Smooth muscle cell of the brain vasculature (primary cell): ENCODE measurements at regions not wholly inside any gene's neighbourhood (a gene's known extent, or its start where the extent isn't known, plus 50 kb on each side); places are given as distances from the start of the nearest gene placed in this dataset.

ENCODE experiments used
- DNase-seq: peaks from one replicate; pipeline ENCODE4 v3.0.0-alpha.2; 2012; ENCODE audit warnings: low read depth, low spot score

DNA sequence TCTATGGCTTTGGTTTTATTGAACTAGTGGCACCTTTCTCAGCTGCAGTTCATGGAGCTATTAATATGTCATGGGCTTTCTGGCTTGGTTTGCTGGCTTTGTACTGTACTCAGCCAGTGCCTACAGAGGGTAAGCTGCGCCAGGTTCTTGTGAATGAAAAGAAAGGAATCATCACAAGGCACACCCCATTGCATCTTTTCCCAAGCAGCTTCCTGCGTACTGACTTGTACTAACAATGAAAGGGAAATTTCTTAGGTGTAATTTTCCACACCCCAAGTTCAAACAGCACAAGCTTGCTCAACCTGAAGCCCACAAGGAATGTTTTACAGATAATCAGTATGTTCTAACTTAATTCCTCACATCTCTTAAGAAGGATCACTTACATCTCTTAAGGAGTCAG lies 78.0 kb upstream of the TNFSF18 start:
- DNase-seq = no peak

DNA sequence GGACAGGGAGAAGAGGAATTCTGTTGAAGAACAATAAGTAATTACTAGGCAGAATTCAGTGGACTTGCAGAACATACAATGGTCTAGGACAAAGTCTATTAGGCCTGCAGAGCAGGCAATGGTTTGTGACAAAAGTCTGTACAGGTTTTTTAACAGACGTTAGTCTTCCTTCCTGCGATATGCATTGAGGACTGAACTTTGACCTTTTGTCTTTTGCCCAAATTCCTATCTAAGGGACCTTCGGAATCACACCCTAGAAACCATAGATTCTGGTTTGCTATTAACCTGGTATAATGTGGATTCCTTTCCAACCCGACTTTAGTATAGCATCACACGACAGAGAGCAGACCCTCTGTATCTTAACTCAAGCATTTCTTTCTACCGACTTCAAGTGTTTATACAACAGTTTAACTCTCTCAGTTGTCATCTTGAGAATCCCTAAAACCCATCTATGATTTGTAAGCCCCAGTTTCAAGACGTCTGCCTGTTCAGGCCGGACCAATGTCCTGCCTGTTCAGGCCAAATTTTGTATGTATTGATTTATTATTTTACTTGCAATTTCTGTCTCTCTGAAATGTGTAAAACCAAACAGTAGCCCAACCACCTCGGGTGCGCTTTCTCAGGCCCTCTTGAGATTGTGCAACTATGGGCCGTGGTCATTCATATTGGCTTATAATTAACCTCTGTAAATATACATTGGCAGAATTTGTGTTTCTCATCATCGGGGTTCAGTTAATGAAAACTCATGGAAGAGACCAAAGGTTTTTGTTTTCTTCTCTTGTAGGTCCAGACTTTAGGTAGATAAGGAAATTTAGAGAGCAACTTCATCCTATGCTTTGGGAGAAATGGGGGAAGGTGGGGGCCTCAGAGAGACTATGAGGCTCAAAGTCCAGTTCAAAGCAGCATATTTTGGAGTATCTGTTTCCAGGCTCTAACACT lies 76.9 kb upstream of the TNFSF18 start:
- DNase-seq = no peak

DNA sequence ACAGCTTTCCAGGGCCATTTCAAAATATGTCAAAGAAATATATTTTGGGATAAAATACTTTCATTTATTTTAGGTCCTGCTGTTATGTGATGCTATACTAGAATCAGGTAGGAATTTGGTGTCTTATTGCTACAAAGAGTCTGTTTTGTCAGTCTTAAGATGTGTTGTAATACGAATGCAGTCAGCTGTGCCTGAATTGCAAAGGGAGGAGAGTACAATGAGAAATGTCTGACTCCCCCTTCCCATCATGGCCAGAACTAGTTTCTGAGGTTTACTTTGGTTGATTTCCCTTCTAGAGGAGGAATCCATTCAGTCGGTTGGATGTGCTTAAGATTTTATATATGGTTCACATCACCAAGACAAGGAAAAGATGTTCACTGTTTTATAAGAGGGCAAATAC lies 75.7 kb upstream of the TNFSF18 start:
- DNase-seq = no peak

DNA sequence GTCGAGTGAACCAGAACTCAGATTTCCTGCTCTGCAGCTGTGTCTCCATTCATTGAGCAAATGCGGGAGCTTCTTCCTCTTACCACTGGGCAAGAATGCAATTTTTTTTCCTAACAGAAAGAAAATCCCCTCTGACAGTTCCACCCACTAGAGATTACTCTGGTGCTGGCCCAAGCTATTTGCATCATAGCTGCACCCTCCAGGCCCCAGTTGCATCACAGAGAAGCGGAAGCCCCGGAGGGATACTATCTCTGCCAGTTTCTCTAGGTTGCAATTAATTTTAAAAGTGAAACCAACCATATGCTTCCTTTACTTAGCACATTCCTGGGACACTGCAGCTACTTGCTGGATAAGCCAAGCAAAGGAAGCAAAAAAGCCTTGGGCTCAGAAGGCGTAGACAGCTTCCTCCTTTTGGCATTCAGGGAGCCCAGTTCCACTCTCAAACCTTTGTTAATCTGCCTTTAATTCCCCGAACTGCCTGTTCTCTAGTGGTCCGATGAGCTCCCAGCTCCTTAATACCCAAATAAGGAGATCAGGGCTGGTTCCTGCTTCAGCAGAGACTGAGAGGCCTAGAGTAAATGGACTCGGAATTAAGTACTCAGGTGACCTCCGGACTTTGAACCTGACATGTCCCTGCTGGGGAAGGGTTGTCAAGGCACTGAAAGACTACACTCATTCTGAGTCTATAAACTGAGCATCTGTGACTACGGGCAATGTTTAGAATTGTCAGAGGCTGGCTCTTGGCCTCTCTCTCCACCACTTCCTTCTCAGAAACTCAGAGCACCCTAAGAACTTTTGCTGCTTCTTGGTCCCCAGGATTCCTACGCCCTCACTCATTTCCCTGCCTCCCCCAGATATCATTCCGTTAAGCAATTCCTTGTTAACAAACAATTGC lies 72.5 kb upstream of the TNFSF18 start:
- DNase-seq = peak; percentile 31

DNA sequence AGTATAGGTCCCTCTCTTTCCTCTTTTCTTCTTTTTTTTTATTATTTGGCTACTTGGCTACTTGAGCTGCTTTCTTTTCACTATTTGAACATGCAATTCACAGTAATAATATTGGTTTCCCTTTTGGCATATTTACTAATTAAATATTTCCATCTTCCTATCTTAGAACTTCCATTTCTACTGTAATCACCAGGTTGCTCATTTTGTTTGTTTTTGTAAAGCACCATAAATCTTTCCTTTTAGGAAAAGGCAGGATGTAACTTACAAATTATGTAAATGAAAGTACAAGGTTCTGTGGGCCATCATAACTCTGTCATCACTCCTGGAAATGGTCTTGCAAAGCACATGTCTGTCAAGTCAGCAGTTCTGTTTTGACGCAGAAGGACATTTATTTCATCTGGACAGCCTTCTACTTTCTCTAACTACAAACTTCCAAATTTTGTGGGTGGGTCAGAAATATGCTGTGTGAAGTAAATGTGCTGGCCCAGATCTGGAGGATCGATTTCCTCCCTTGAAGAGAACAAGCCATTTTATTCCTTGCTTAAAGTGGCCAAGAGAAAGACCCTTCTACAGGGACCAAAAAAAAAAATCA lies 71.7 kb upstream of the TNFSF18 start:
- DNase-seq = no peak

DNA sequence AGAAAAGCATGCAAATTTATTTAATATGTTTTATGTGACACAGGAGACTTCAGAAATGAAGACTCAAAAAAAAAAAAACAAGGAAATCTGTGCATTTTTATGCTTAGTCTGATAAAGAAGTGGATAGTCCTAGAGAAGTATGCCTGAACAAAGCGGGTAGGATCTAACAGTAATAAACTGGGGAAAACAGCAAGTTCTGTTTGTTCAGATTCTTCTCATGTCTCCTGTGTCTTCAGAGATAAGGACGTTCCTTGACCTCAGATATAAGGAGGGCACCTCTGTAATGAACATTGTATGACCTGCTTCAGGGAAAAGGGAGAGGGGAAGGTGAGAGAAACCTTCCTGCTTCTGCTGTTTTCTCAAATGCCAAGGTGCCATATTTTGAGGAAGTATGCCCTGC lies 67.7 kb upstream of the TNFSF18 start:
- DNase-seq = no peak

DNA sequence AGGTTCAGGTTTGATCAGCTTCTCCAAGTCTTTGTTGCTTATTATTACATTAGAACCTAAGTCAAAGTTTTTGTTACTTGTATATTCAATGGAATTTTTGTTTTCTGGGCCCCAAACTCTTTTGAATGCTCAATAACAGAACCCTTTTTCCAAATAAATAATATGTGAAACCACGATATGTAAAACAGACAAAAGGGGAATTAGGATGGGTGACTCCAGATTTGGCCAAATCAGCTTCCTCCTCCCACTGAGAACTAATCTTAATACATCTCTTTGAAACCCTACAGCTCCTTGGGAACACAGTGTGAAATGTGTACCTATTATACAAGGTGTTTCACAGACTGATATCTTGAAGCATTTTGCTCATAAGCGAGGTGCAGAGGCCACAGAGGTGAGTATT lies 67.0 kb upstream of the TNFSF18 start:
- no peak for DNase-seq

DNA sequence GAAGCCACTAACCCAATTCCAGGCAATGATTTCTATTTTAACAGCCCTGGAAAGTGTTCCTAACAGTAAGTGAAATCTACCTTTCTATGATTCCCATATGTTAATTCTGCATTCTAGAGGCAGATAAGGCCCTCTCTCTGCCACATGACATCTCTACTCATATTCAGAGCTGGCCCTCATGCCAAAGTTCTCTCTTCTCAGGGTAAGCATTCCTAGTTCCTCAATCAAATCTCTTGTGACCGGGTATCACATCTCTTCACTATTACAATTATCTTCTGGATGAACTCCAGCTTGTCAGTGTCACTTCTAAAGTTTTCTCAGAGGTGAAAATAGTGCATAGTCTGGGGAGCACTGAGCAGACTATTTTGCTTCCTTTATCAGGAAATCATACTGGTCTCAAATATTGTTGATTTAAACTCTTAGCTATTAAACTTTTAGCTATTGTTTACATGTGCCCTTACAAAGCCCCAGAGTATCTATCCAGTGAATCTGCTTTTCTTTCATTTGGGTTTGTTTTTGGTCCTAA lies 66.4 kb upstream of the TNFSF18 start:
- no peak for DNase-seq

DNA sequence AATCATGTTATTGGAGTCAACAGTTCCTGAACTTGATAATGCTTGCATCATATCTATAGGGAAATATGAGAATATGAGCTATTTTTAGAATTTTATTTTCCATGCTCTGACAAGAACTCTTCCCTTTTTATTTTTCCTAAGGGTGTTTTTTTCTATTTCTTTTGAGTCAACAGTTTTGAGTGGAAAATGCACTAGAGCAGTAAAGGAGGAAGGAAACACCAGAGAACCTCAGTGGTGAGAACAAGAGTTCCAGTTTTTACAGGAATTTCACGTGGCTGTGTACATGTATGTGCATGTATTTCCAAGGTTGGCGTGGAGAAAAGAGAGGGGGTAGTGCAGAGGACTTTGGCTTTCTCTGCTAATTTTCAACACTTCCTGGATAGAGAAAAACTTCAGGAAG lies 63.6 kb upstream of the TNFSF18 start:
- no peak for DNase-seq

DNA sequence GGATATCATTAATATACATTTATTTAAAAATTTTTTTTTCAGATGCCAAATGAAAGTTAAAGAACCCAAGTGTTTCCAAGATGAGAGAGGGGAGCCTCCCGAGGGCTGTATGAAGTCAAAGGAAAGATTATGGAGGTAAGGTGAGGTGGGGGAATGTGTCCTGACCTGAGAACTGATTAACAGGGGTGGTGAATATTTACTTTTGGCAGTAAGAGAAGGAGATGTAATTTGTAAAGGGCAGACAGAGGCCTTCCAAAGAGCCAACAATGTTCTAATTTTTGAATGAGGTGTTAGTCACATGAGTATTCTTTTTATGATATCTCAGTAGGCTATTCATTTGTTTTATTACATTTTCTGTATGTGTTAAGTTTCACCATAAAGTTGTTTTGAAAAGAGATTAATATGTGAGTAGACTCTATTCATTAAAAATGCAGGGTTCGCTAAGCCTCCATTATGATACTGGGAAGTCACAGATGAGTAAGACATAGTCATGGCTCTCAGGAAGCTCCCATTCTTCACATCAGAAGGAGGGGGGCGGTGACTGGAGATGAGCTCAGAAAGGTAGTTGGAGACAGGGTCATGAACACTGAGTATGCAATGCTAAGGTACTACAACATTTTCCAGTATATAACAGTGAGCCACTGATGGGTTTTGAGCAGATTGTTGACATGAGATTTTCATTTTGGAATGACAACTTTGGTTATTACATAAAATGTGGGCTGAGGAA lies 62.4 kb upstream of the TNFSF18 start:
- no peak for DNase-seq

DNA sequence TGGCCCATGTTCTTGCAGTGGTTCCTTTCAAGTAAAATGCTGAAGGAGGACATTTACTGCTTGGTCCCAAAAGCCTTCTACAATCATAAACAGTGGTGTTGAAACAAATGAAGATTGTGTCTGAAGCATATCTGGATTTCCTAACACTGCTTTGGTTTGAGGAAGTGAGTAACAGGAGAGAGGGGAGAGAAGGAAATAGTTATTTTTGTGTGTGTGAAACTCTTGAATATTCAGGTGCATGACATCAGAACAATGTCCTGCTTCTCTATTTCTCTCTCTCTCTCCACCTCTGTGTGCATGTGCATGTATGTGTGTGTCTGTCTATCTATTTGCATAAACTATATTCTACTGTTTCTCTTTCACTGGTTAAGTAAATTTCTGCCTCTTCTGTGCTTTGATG lies 61.4 kb upstream of the TNFSF18 start:
- no peak for DNase-seq

DNA sequence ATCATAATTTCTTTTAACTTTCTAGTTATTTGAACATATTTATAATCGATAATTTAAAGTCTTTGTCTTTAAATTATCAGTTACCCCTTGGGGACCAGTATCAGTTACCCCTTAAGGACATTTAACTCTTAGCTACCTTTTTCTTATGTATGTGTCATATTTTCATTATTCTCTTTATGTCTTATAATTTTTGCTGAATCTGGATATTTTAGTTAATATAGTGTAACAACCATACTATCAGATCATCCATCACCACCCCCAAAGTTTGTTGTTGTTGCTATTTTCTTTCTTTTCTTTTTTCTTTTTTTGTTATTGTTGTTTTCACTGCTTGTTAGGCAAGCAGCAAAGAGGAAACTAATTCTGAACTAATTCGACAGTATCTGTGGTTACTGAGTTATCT lies 57.0 kb upstream of the TNFSF18 start:
- no peak for DNase-seq

DNA sequence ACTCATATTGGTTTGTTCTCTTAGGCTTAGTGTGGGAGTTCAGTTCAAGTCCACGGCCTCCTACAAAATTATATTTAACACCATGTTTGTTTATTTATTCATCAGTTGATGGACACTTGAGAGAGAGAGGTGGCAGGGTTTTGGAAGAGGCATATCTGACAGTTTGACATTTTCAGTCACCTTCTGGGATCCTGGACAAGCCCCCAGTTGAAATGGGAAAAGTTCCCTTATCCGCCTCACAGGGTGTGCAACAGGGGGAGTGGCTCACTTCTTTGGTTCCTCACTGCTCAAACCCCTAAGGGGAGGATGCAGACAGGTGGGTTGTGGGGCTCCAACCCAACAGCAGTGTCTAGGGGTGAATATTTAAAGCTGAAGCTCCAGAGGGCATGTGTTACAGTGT lies 52.3 kb upstream of the TNFSF18 start:
- no peak for DNase-seq

DNA sequence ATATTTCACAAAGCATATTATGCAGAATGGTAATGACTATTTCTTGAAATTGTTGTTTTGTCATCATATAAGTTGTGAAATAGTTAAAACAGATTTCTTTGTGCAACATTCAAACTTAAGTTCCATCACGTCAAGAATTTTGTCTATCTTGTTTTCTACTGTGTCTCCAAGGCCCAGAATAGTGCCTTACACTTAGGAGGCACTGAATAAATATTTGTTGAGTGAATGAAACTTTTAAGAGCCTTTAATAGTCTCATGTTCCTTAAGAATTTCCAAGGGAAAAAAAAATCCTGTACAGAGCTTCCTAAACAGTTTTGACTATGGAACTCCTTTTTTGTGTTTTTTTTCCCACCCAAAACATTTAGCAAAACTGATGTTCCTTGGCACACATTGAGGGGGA lies 50.8 kb upstream of the TNFSF18 start:
- no peak for DNase-seq

DNA sequence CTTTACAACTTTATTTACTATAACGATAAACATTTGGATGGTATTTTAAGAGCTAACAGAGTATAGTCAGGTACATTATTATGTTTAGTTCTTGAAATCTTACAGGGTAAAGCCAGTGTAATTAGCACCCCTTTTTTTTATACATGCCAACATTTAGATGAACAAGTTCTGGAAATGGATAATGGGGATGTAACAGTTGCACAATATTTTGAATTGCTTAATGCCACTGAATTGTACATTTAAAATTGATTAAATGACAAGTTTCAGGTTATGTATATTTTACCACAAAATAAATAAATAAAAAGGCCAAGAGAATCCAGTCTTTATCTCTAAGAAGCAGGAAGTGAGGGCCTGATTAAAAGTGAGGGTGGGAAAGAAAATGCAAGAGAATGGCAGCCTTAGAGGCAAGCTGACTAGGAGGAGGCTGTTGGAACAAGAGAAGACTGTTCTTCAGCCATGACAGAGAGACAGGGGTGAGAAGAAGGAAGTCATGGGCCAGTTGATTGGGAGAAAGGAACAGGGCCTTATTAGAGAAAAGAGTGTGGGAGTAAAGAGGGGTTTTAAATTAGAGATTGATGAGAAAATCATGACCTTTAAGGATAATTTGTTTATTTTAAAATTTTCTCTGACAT lies 49.9 kb upstream of the TNFSF18 start:
- DNase-seq = no peak
